ENCODE measurements at regions not wholly inside any gene's neighbourhood (a gene's known extent, or its start where the extent isn't known, plus 50 kb on each side); places are given as distances from the start of the nearest gene placed in this dataset.

DNA sequence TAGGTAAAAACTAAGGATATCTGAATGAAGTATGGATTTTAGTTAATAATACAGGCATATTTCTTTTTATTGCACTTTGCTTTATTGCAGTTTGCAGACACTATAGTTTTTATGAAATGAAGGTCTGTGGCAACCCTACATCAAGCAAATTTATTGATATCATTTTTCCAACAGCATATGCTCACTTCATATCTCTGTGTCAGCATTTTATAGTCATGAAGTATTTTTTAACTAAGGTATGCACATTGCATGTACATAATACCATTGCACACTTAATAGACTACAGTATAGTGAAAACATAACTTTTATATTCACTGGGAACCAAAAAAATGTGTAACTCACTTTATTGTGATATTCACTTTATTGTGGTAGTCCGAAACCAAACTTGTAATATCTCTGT lies 236.3 kb downstream of the SUCLA2 start:
- TF ChIP-seq, protein P1, sequence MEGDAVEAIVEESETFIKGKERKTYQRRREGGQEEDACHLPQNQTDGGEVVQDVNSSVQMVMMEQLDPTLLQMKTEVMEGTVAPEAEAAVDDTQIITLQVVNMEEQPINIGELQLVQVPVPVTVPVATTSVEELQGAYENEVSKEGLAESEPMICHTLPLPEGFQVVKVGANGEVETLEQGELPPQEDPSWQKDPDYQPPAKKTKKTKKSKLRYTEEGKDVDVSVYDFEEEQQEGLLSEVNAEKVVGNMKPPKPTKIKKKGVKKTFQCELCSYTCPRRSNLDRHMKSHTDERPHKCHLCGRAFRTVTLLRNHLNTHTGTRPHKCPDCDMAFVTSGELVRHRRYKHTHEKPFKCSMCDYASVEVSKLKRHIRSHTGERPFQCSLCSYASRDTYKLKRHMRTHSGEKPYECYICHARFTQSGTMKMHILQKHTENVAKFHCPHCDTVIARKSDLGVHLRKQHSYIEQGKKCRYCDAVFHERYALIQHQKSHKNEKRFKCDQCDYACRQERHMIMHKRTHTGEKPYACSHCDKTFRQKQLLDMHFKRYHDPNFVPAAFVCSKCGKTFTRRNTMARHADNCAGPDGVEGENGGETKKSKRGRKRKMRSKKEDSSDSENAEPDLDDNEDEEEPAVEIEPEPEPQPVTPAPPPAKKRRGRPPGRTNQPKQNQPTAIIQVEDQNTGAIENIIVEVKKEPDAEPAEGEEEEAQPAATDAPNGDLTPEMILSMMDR (IDR thresholded peaks at IDR 0.05), result no peak
- no peak for TF ChIP-seq EZH2 (IDR thresholded peaks at IDR 0.05; ENCODE audit: borderline replicate concordance, insufficient read depth, low read depth, low read length, poor library complexity, severe bottlenecking)

Measured in B cell (primary cell).